A549 (cell line): ENCODE measurements at regions not wholly inside any gene's neighbourhood (a gene's known extent, or its start where the extent isn't known, plus 50 kb on each side); places are given as distances from the start of the nearest gene placed in this dataset.

Experiments
- ATAC-seq, 2 experiments: fragments of 200-7000 bp in 1 of 2; fragments of >200 bp in 1 of 2; cut with Nextera tagmentation in 1 of 2; cut with Tn5 transposase in 1 of 2; 3 replicates each; pipeline versions ENCODE4 v1.8.0 to v1.9.1; 2018 to 2020; ENCODE audit warnings: mild to moderate bottlenecking in 1 of 2, moderate library complexity in 1 of 2
- CTCF ChIA-PET: fragments of 300-600 bp; sonication (Branson Sonifier 250); formaldehyde crosslinking; extraction: SDS; loops from one replicate; lab custom pipeline; 2021; ENCODE audit warnings: antibody characterized with exemption, inconsistent platforms; lab: Yijun Ruan, JAX
- POLR2A ChIA-PET: fragments of 350-600 bp; formaldehyde crosslinking; extraction: SDS; loops from one replicate; lab custom pipeline; 2021; ENCODE audit warnings: antibody characterized with exemption, inconsistent platforms; lab: Yijun Ruan, JAX
- DNase-seq, 2 experiments: peaks; one replicate each; pipeline versions ENCODE4 v3.0.0 to v3.0.0-alpha.2; 2011 to 2016; ENCODE audit warnings: low read depth in 1 of 2, low spot score in 1 of 2
- FAIRE-seq: peaks from 2 replicates; lab custom pipeline; 2011; peaks lifted over from hg19 to GRCh38; lab: Jason Lieb, UNC
- H3K27ac ChIP-seq, 2 experiments: fragments of >200 bp; sonication (Bioruptor Twin); formaldehyde crosslinking; 3 replicates each; pipeline ENCODE4 v1.5.1; 2016 to 2017
- H3K4me1 ChIP-seq: fragments of >200 bp; sonication (Bioruptor Twin); formaldehyde crosslinking; 3 replicates; pipeline ENCODE4 v1.6.1; 2016
- H3K4me2 ChIP-seq: fragments of >200 bp; sonication (Bioruptor Twin); formaldehyde crosslinking; 3 replicates; pipeline ENCODE4 v1.6.1; 2016
- H3K4me3 ChIP-seq: fragments of >200 bp; sonication (Bioruptor Twin); formaldehyde crosslinking; 3 replicates; pipeline ENCODE4 v1.5.1; 2016
- H3K9me3 ChIP-seq: fragments of >200 bp; sonication (Bioruptor Twin); formaldehyde crosslinking; 3 replicates; pipeline ENCODE4 v1.6.1; 2016
- BHLHE40 ChIP-seq: IDR thresholded peaks from 2 replicates; pipeline ENCODE4 v1.6.1; 2012; ENCODE audit warnings: low read depth, low read length, inconsistent platforms
- CBX2 ChIP-seq: fragments of 200-600 bp; sonication (generic); IDR thresholded peaks from 2 replicates; pipeline ENCODE4 v1.6.1; 2016; ENCODE audit warnings: low read depth, mild to moderate bottlenecking, borderline replicate concordance
- CBX8 ChIP-seq: fragments of 200-600 bp; sonication (generic); IDR thresholded peaks from 2 replicates; pipeline ENCODE4 v1.6.1; 2016
- CHD2 ChIP-seq: fragments of 150-350 bp; IDR thresholded peaks from 2 replicates; pipeline ENCODE4 v1.6.1; 2014; ENCODE audit warnings: low read length; ENCODE audit not compliant: partially characterized antibody
- CTCF ChIP-seq: fragments of >200 bp; sonication (Bioruptor Twin); formaldehyde crosslinking; IDR thresholded peaks from 3 replicates; pipeline ENCODE4 v1.5.1; 2016
- ESRRA ChIP-seq: fragments of 150-350 bp; IDR thresholded peaks from 2 replicates; pipeline ENCODE4 v1.6.1; 2014; ENCODE audit warnings: mild to moderate bottlenecking, low read length, borderline replicate concordance
- FOXS1 ChIP-seq: fragments of 250-450 bp; sonication (Bioruptor Pico); IDR thresholded peaks from 2 replicates; pipeline ENCODE4 v1.5.0; 2020; ENCODE audit warnings: mild to moderate bottlenecking, moderate library complexity
- JUN ChIP-seq, 2 experiments: fragments of >200 bp; sonication (Bioruptor Twin); formaldehyde crosslinking; IDR thresholded peaks; 2 replicates in 1 of 2; 3 replicates in 1 of 2; pipeline ENCODE4 v1.6.1; 2016 to 2017
- KDM1A ChIP-seq: fragments of 200-600 bp; sonication (generic); IDR thresholded peaks from 2 replicates; pipeline ENCODE4 v1.6.1; 2016; ENCODE audit warnings: low read depth, mild to moderate bottlenecking
- KDM5A ChIP-seq: fragments of 200-600 bp; sonication (generic); IDR thresholded peaks from 2 replicates; pipeline ENCODE4 v1.6.1; 2016; ENCODE audit warnings: antibody characterized with exemption, mild to moderate bottlenecking
- MAFK ChIP-seq: fragments of 450-650 bp; IDR thresholded peaks from 2 replicates; pipeline ENCODE4 v1.6.1; 2014; ENCODE audit not compliant: partially characterized antibody
- MAX ChIP-seq: IDR thresholded peaks from 2 replicates; pipeline ENCODE4 v1.6.1; 2012
- MAZ ChIP-seq: fragments of 150-350 bp; IDR thresholded peaks from 2 replicates; pipeline ENCODE4 v1.6.1; 2014; ENCODE audit warnings: antibody characterized with exemption, low read depth, low read length, borderline replicate concordance
- NR3C1 ChIP-seq: fragments of >200 bp; sonication (Bioruptor Twin); formaldehyde crosslinking; IDR thresholded peaks from 3 replicates; pipeline ENCODE4 v1.6.1; 2017
- PBX3 ChIP-seq: IDR thresholded peaks from 2 replicates; pipeline ENCODE4 v1.6.1; 2012
- RARB ChIP-seq: fragments of 250-450 bp; sonication (Bioruptor Pico); IDR thresholded peaks from 2 replicates; pipeline ENCODE4 v1.8.0; 2021; ENCODE audit warnings: mild to moderate bottlenecking, moderate library complexity
- REST ChIP-seq: fragments of 200-600 bp; sonication (generic); IDR thresholded peaks from 2 replicates; pipeline ENCODE4 v1.6.1; 2016; ENCODE audit warnings: antibody characterized with exemption, mild to moderate bottlenecking, moderate library complexity
- RNF2 ChIP-seq: fragments of 200-600 bp; sonication (generic); IDR thresholded peaks from 2 replicates; pipeline ENCODE4 v1.6.1; 2016; ENCODE audit warnings: low read depth, mild to moderate bottlenecking, antibody characterized with exemption, moderate library complexity, borderline replicate concordance
- SREBF2 ChIP-seq: fragments of 450-650 bp; IDR thresholded peaks from 2 replicates; pipeline ENCODE4 v1.6.1; 2014; ENCODE audit warnings: mild to moderate bottlenecking, moderate library complexity
- TP53 ChIP-seq: fragments of 250-450 bp; sonication (Bioruptor Pico); IDR thresholded peaks from 2 replicates; pipeline ENCODE4 v1.5.0; 2021; ENCODE audit warnings: mild to moderate bottlenecking, moderate library complexity
- ZC3H11A ChIP-seq: fragments of 450-650 bp; IDR thresholded peaks from 2 replicates; pipeline ENCODE4 v1.6.1; 2014; ENCODE audit warnings: antibody characterized with exemption, mild to moderate bottlenecking
- ZSCAN20 ChIP-seq: fragments of 250-450 bp; sonication (Bioruptor Pico); IDR thresholded peaks from 2 replicates; pipeline ENCODE4 v1.8.0; 2022; ENCODE audit warnings: mild to moderate bottlenecking, moderate library complexity
- WGBS: methylation state at CpG from one replicate; pipeline ENCODE4 v1.1.6; 2017; ENCODE audit errors: missing lambda C conversion rate; 5-methylcytosine and 5-hydroxymethylcytosine counted together

GRCh38 chr2:100720445-100720844 is 99.5 kb upstream of the NPAS2 start:
- CTCF ChIA-PET, result interaction anchor here (0.9 to 1.4 kb wide), 3 partner anchors 10 to 125 kb away, joined by 3 to 7 read pairs (median 4); no protein-coding TSS in a partner anchor
- FAIRE-seq, result no peak

GRCh38 chr2:100721693-100722092 is 98.2 kb upstream of the NPAS2 start:
- no peak overlapping the region for H3K4me2 ChIP-seq
- no peak for ATAC-seq
- no peaks in the 10 kb centered on the region for H3K4me1 ChIP-seq
- no peak for TF ChIP-seq MAX
- TF ChIP-seq KDM5A, result no peak
- no peak for TF ChIP-seq ZC3H11A
- no peak for TF ChIP-seq CHD2
- no peak for TF ChIP-seq SREBF2
- TF ChIP-seq REST, result no peak
- TF ChIP-seq, all 56 proteins: peak for 0
- no peaks in the 10 kb centered on the region for H3K9me3 ChIP-seq
- no peak for FAIRE-seq
- CTCF ChIA-PET, result interaction anchor here (0.8 to 1.2 kb wide), 2 partner anchors 9 to 114 kb away, joined by 3 read pairs; no protein-coding TSS in a partner anchor
- DNase-seq, result no peak
- 84% methylated on average over 5 of the region's 5 CpGs for WGBS
- no peak overlapping the region for H3K4me3 ChIP-seq
- H3K27ac ChIP-seq, result no peak overlapping the region
- POLR2A ChIA-PET, result no interaction called here

More at GRCh38 chr2:100720445-100720844, 99.5 kb upstream of the NPAS2 start:
- TF ChIP-seq ESRRA, result no peak
- TF ChIP-seq BHLHE40, result no peak
- no peak for TF ChIP-seq TP53 (CRISPR knock-in tag)
- no peak for TF ChIP-seq MAZ
- TF ChIP-seq ZSCAN20, result no peak
- no peak for TF ChIP-seq NR3C1
- no peak for TF ChIP-seq CBX2
- no peak for TF ChIP-seq MAFK
- TF ChIP-seq PBX3, result no peak
- TF ChIP-seq RNF2, result no peak
- no peak for TF ChIP-seq CHD2
- TF ChIP-seq JUN (IDR thresholded peaks at IDR 0.05), result no peak
- TF ChIP-seq KDM1A, result no peak
- TF ChIP-seq CTCF, result no peak
- TF ChIP-seq RARB (CRISPR knock-in tag), result no peak
- no peak for TF ChIP-seq ZC3H11A
- TF ChIP-seq CBX8, result no peak
- no peak for TF ChIP-seq FOXS1 (CRISPR knock-in tag)
- DNase-seq (no peak), ATAC-seq (no peak)
- Histone ChIP-seq H3K9me3 (no peaks in the 10 kb centered on the region), H3K27ac (no peak overlapping the region), H3K4me3 (no peak overlapping the region), H3K4me2 (no peak overlapping the region), H3K4me1 (no peaks in the 10 kb centered on the region)
- POLR2A ChIA-PET, result no interaction called here
- 72% methylated on average over 3 of the region's 3 CpGs for WGBS
